HG02623 (cell line): ENCODE measurements at regions not wholly inside any gene's neighbourhood (a gene's known extent, or its start where the extent isn't known, plus 50 kb on each side); places are given as distances from the start of the nearest gene placed in this dataset.

Experiments
- ATAC-seq: cut with Tn5 transposase; IDR thresholded peaks from one replicate; pipeline ENCODE4 v1.9.1; 2021; ENCODE audit warnings: moderate library complexity; ENCODE audit not compliant: unreplicated experiment

GRCh38 chr1:90561103-90561783 is 155.9 kb downstream of the BARHL2 start:
- no peak for ATAC-seq

GRCh38 chr1:90558754-90559378 is 158.2 kb downstream of the BARHL2 start:
- ATAC-seq = no peak

GRCh38 chr1:90558126-90558525 is 159.0 kb downstream of the BARHL2 start:
- no peak for ATAC-seq

GRCh38 chr1:90557706-90558105 is 159.4 kb downstream of the BARHL2 start:
- no peak for ATAC-seq

GRCh38 chr1:90550626-90551406 is 166.3 kb downstream of the BARHL2 start:
- no peak for ATAC-seq

GRCh38 chr1:90544356-90544755 is 172.7 kb downstream of the BARHL2 start:
- no peak for ATAC-seq

GRCh38 chr1:90537606-90538362 is 179.3 kb downstream of the BARHL2 start:
- ATAC-seq = no peak

- ATAC-seq = no peak
Measured at GRCh38 chr1:90534663-90535295, 182.3 kb downstream of the BARHL2 start.

GRCh38 chr1:90534116-90534515 is 183.0 kb downstream of the BARHL2 start:
- ATAC-seq = no peak

- no peak for ATAC-seq
Measured at GRCh38 chr1:90526954-90527353, 190.1 kb downstream of the BARHL2 start.

GRCh38 chr1:90522432-90522831 is 194.7 kb downstream of the BARHL2 start:
- no peak for ATAC-seq

- no peak for ATAC-seq
Measured at GRCh38 chr1:90513956-90514355, 203.1 kb downstream of the BARHL2 start.

GRCh38 chr1:90512441-90512840 is 204.7 kb downstream of the BARHL2 start:
- ATAC-seq = no peak

- ATAC-seq = no peak
Measured at GRCh38 chr1:90510143-90510542, 207.0 kb downstream of the BARHL2 start.

- ATAC-seq = peak; percentile 42
Measured at GRCh38 chr1:90509225-90510048, 207.7 kb downstream of the BARHL2 start.

- no peak for ATAC-seq
Measured at GRCh38 chr1:90508376-90509167, 208.5 kb downstream of the BARHL2 start.

- no peak for ATAC-seq
Measured at GRCh38 chr1:90507173-90507572, 209.9 kb downstream of the BARHL2 start.

GRCh38 chr1:90505806-90506205 is 211.3 kb downstream of the BARHL2 start:
- ATAC-seq = no peak

GRCh38 chr1:90504509-90504908 is 212.6 kb downstream of the BARHL2 start:
- ATAC-seq = no peak
